ENCODE measurements at regions not wholly inside any gene's neighbourhood (a gene's known extent, or its start where the extent isn't known, plus 50 kb on each side); places are given as distances from the start of the nearest gene placed in this dataset.

GRCh38 chrX:20421275-20421674 is 154.6 kb upstream of the RPS6KA3 start:
- no peak overlapping the region for H2AFZ ChIP-seq (ENCODE audit: low read depth, low read length)

GRCh38 chrX:20420058-20420457 is 153.3 kb upstream of the RPS6KA3 start:
- TF ChIP-seq EZH2phosphoT487 (IDR thresholded peaks at IDR 0.05; ENCODE audit: low read depth), result no peak
- TF ChIP-seq CTCF (IDR thresholded peaks at IDR 0.05; ENCODE audit: low read depth, low read length), result no peak
- no peaks in the 10 kb centered on the region for H3K4me1 ChIP-seq (ENCODE audit: low read length)
- no peak overlapping the region for H3K4me2 ChIP-seq (ENCODE audit: low read length)
- H3K27me3 ChIP-seq (ENCODE audit: low read depth, low read length), result no peaks in the 10 kb centered on the region
- no peak overlapping the region for H2AFZ ChIP-seq (ENCODE audit: low read depth, low read length)
- H3K79me2 ChIP-seq (ENCODE audit: low read length), result no peaks in the 10 kb centered on the region
- no peaks in the 10 kb centered on the region for H3K36me3 ChIP-seq (replicated peaks; ENCODE audit: low read depth, low read length)
- no peaks in the 10 kb centered on the region for H4K20me1 ChIP-seq (ENCODE audit: insufficient read depth, low read length)
- no peak overlapping the region for H3K4me3 ChIP-seq (ENCODE audit: low read length)
- H3K9ac ChIP-seq (ENCODE audit: low read length), result no peak overlapping the region
- no peaks in the 10 kb centered on the region for H3K9me3 ChIP-seq (ENCODE audit: insufficient read depth, low read length)
- H3K27ac ChIP-seq (ENCODE audit: low read length), result no peak overlapping the region

More at GRCh38 chrX:20421275-20421674, 154.6 kb upstream of the RPS6KA3 start:
- no peak overlapping the region for H3K4me2 ChIP-seq (ENCODE audit: low read length)
- no peak overlapping the region for H3K27ac ChIP-seq (ENCODE audit: low read length)
- H3K4me3 ChIP-seq (ENCODE audit: low read length), result no peak overlapping the region
- no peak for TF ChIP-seq CTCF (IDR thresholded peaks at IDR 0.05; ENCODE audit: low read depth, low read length)
- TF ChIP-seq EZH2phosphoT487 (IDR thresholded peaks at IDR 0.05; ENCODE audit: low read depth), result no peak
- no peaks in the 10 kb centered on the region for H4K20me1 ChIP-seq (ENCODE audit: insufficient read depth, low read length)
- no peaks in the 10 kb centered on the region for H3K79me2 ChIP-seq (ENCODE audit: low read length)
- no peaks in the 10 kb centered on the region for H3K9me3 ChIP-seq (ENCODE audit: insufficient read depth, low read length)
- H3K9ac ChIP-seq (ENCODE audit: low read length), result no peak overlapping the region
- H3K36me3 ChIP-seq (replicated peaks; ENCODE audit: low read depth, low read length), result no peaks in the 10 kb centered on the region
- no peaks in the 10 kb centered on the region for H3K4me1 ChIP-seq (ENCODE audit: low read length)
- H3K27me3 ChIP-seq (ENCODE audit: low read depth, low read length), result no peaks in the 10 kb centered on the region

- no peak overlapping the region for H3K27ac ChIP-seq (ENCODE audit: low read length)
- H3K9ac ChIP-seq (ENCODE audit: low read length), result no peak overlapping the region
- no peaks in the 10 kb centered on the region for H4K20me1 ChIP-seq (ENCODE audit: insufficient read depth, low read length)
- H2AFZ ChIP-seq (ENCODE audit: low read depth, low read length), result no peak overlapping the region
- no peak for TF ChIP-seq CTCF (IDR thresholded peaks at IDR 0.05; ENCODE audit: low read depth, low read length)
- TF ChIP-seq EZH2phosphoT487 (IDR thresholded peaks at IDR 0.05; ENCODE audit: low read depth), result no peak
- no peak overlapping the region for H3K4me3 ChIP-seq (ENCODE audit: low read length)
- no peaks in the 10 kb centered on the region for H3K4me1 ChIP-seq (ENCODE audit: low read length)
- no peak overlapping the region for H3K4me2 ChIP-seq (ENCODE audit: low read length)
- H3K27me3 ChIP-seq (ENCODE audit: low read depth, low read length), result no peaks in the 10 kb centered on the region
- H3K79me2 ChIP-seq (ENCODE audit: low read length), result no peaks in the 10 kb centered on the region
- no peaks in the 10 kb centered on the region for H3K9me3 ChIP-seq (ENCODE audit: insufficient read depth, low read length)
- no peaks in the 10 kb centered on the region for H3K36me3 ChIP-seq (replicated peaks; ENCODE audit: low read depth, low read length)
Measured at GRCh38 chrX:20418379-20419150, 151.9 kb upstream of the RPS6KA3 start.

GRCh38 chrX:20414762-20415445 is 148.2 kb upstream of the RPS6KA3 start:
- Histone ChIP-seq H3K9me3 (ENCODE audit: insufficient read depth, low read length) (no peaks in the 10 kb centered on the region), H3K4me2 (ENCODE audit: low read length) (no peak overlapping the region), H3K4me1 (ENCODE audit: low read length) (no peaks in the 10 kb centered on the region), H3K36me3 (replicated peaks; ENCODE audit: low read depth, low read length) (no peaks in the 10 kb centered on the region), H3K27me3 (ENCODE audit: low read depth, low read length) (no peaks in the 10 kb centered on the region), H4K20me1 (ENCODE audit: insufficient read depth, low read length) (no peaks in the 10 kb centered on the region), H2AFZ (ENCODE audit: low read depth, low read length) (no peak overlapping the region), H3K27ac (ENCODE audit: low read length) (no peak overlapping the region), H3K9ac (ENCODE audit: low read length) (no peak overlapping the region), H3K4me3 (ENCODE audit: low read length) (no peak overlapping the region), H3K79me2 (ENCODE audit: low read length) (no peaks in the 10 kb centered on the region)
- TF ChIP-seq EZH2phosphoT487 (IDR thresholded peaks at IDR 0.05; ENCODE audit: low read depth) (no peak), CTCF (IDR thresholded peaks at IDR 0.05; ENCODE audit: low read depth, low read length) (no peak)
